ENCODE measurements at regions not wholly inside any gene's neighbourhood (a gene's known extent, or its start where the extent isn't known, plus 50 kb on each side); places are given as distances from the start of the nearest gene placed in this dataset.

- no peaks in the 10 kb centered on the region for H3K36me3 ChIP-seq (replicated peaks in 1 of 2; ENCODE audit: control insufficient read depth in 1 of 2, insufficient read depth in 2 of 2, low read length in 2 of 2)
- Mint-ChIP-seq H3K36me3 (no peaks in the 10 kb centered on the region), H3K27me3 (ENCODE audit: low read depth in 3 of 3) (peaks cover 0 to 10% (median 7%) of the 10 kb centered on the region in 3 donors), H3K27ac (no peak overlapping the region), H3K4me1 (no peaks in the 10 kb centered on the region), H3K9me3 (peaks cover 0 to 8% (median 5%) of the 10 kb centered on the region in 7 donors), H3K4me3 (no peak overlapping the region)
- 93% methylated on average over 5 of the region's 6 CpGs for WGBS (ENCODE audit: insufficient coverage)
- intact Hi-C loops (cut with micrococcal nuclease), result no loop called here
- H3K4me2 ChIP-seq (replicated peaks; ENCODE audit: extremely low read depth, low read length, poor library complexity, severe bottlenecking), result no peak overlapping the region
- H3K27ac ChIP-seq (ENCODE audit: low read depth in 1 of 2, low read length in 2 of 2), result no peak overlapping the region
- TF ChIP-seq CTCF (IDR thresholded peaks at IDR 0.05), result no peak
- no peaks in the 10 kb centered on the region for H3K9me3 ChIP-seq (replicated peaks in 1 of 2; ENCODE audit: control insufficient read depth in 1 of 2, insufficient read depth in 1 of 2, low read length in 2 of 2)
- no peak overlapping the region for H2AFZ ChIP-seq (ENCODE audit: insufficient read depth, low read depth, low read length, poor library complexity, severe bottlenecking)
- no peaks in the 10 kb centered on the region for H3K79me2 ChIP-seq (ENCODE audit: insufficient read depth, low read length)
- no peak overlapping the region for H3K4me3 ChIP-seq (replicated peaks in 1 of 3; ENCODE audit: low read depth in 2 of 3, low read length in 3 of 3)
- no peaks in the 10 kb centered on the region for H3K27me3 ChIP-seq (ENCODE audit: control insufficient read depth in 2 of 2, insufficient read depth in 2 of 2, low read length in 2 of 2)
- DNase-seq, result no peak
- H3K9ac ChIP-seq (ENCODE audit: insufficient read depth, low read length, poor library complexity, severe bottlenecking), result no peak overlapping the region
- no peaks in the 10 kb centered on the region for H3K4me1 ChIP-seq (ENCODE audit: control insufficient read depth in 1 of 2, insufficient read depth in 2 of 2, low read length in 2 of 2)
- no peaks in the 10 kb centered on the region for H4K20me1 ChIP-seq (ENCODE audit: insufficient read depth, low read length)
Observed at GRCh38 chr9:90444609-90445204, 197.9 kb downstream of the DIRAS2 start.

GRCh38 chr9:90445391-90445790, 197.2 kb downstream of the DIRAS2 start:
- Histone ChIP-seq H3K4me1 (ENCODE audit: control insufficient read depth in 1 of 2, insufficient read depth in 2 of 2, low read length in 2 of 2) (no peaks in the 10 kb centered on the region), H3K4me2 (replicated peaks; ENCODE audit: extremely low read depth, low read length, poor library complexity, severe bottlenecking) (no peak overlapping the region), H3K36me3 (replicated peaks in 1 of 2; ENCODE audit: control insufficient read depth in 1 of 2, insufficient read depth in 2 of 2, low read length in 2 of 2) (no peaks in the 10 kb centered on the region), H4K20me1 (ENCODE audit: insufficient read depth, low read length) (no peaks in the 10 kb centered on the region), H3K27me3 (ENCODE audit: control insufficient read depth in 2 of 2, insufficient read depth in 2 of 2, low read length in 2 of 2) (no peaks in the 10 kb centered on the region), H3K27ac (ENCODE audit: low read depth in 1 of 2, low read length in 2 of 2) (no peak overlapping the region), H3K9me3 (replicated peaks in 1 of 2; ENCODE audit: control insufficient read depth in 1 of 2, insufficient read depth in 1 of 2, low read length in 2 of 2) (no peaks in the 10 kb centered on the region), H3K79me2 (ENCODE audit: insufficient read depth, low read length) (no peaks in the 10 kb centered on the region), H3K4me3 (replicated peaks in 1 of 3; ENCODE audit: low read depth in 2 of 3, low read length in 3 of 3) (no peak overlapping the region), H2AFZ (ENCODE audit: insufficient read depth, low read depth, low read length, poor library complexity, severe bottlenecking) (no peak overlapping the region), H3K9ac (ENCODE audit: insufficient read depth, low read length, poor library complexity, severe bottlenecking) (no peak overlapping the region)
- peaks cover 0 to 10% (median 4%) of the 10 kb centered on the region in 3 donors for H3K27me3 Mint-ChIP-seq (ENCODE audit: low read depth in 3 of 3)
- 86% methylated on average over 2 of the region's 3 CpGs for WGBS (ENCODE audit: insufficient coverage)
- H3K4me3 Mint-ChIP-seq, result no peak overlapping the region
- TF ChIP-seq CTCF (IDR thresholded peaks at IDR 0.05), result no peak
- peaks cover 0 to 5% (median 2%) of the 10 kb centered on the region in 7 donors for H3K9me3 Mint-ChIP-seq
- H3K27ac Mint-ChIP-seq, result no peak overlapping the region
- no peaks in the 10 kb centered on the region for H3K4me1 Mint-ChIP-seq
- no peaks in the 10 kb centered on the region for H3K36me3 Mint-ChIP-seq
- intact Hi-C loops (cut with micrococcal nuclease), result no loop called here
- DNase-seq, result no peak
